HG03460 (cell line): ENCODE measurements at regions not wholly inside any gene's neighbourhood (a gene's known extent, or its start where the extent isn't known, plus 50 kb on each side); places are given as distances from the start of the nearest gene placed in this dataset.
"Not testable (repeated sequence)": the region's sequence is repeated elsewhere in the genome, so short reads cannot be mapped to it uniquely, and the experiment has no call there.

Experiments used
- ATAC-seq: cut with Tn5 transposase; IDR thresholded peaks from one replicate; pipeline ENCODE4 v1.9.1; 2021; ENCODE audit not compliant: unreplicated experiment

GRCh38 chr6:167467793-167468431 lies 143.0 kb downstream of the TTLL2 start:
- ATAC-seq = no peak

GRCh38 chr6:167469101-167469500 lies 144.2 kb downstream of the TTLL2 start:
- ATAC-seq = no peak

- no peak for ATAC-seq
Observed at GRCh38 chr6:167469672-167470071, 144.8 kb downstream of the TTLL2 start.

- ATAC-seq = no peak
Observed at GRCh38 chr6:167470101-167470835, 145.4 kb downstream of the TTLL2 start.

- no peak for ATAC-seq
Observed at GRCh38 chr6:167470836-167471547, 146.1 kb downstream of the TTLL2 start.

GRCh38 chr6:167471548-167471930 lies 146.7 kb downstream of the TTLL2 start:
- ATAC-seq = no peak

- ATAC-seq = no peak
Observed at GRCh38 chr6:167472148-167472547, 147.3 kb downstream of the TTLL2 start.

- ATAC-seq = no peak
Observed at GRCh38 chr6:167472880-167473279, 148.0 kb downstream of the TTLL2 start.

GRCh38 chr6:167474171-167474570 lies 149.3 kb downstream of the TTLL2 start:
- no peak for ATAC-seq

- no peak for ATAC-seq
Observed at GRCh38 chr6:167474725-167475124, 149.8 kb downstream of the TTLL2 start.

GRCh38 chr6:167475947-167476346 lies 151.1 kb downstream of the TTLL2 start:
- ATAC-seq = no peak

- no peak for ATAC-seq
Observed at GRCh38 chr6:167476844-167477595, 152.1 kb downstream of the TTLL2 start.

GRCh38 chr6:167477688-167478087 lies 152.8 kb downstream of the TTLL2 start:
- no peak for ATAC-seq

- ATAC-seq = no peak
Observed at GRCh38 chr6:167479301-167479700, 154.4 kb downstream of the TTLL2 start.

GRCh38 chr6:167479901-167480648 lies 155.2 kb downstream of the TTLL2 start:
- ATAC-seq = no peak

- no peak for ATAC-seq
Observed at GRCh38 chr6:167481307-167481926, 156.5 kb downstream of the TTLL2 start.

GRCh38 chr6:167482801-167483200 lies 157.9 kb downstream of the TTLL2 start:
- not testable (repeated sequence) for ATAC-seq

- ATAC-seq = no peak
Observed at GRCh38 chr6:167485186-167485978, 160.5 kb downstream of the TTLL2 start.
